Sigmoid colon (tissue), 3 donors: ENCODE measurements at regions not wholly inside any gene's neighbourhood (a gene's known extent, or its start where the extent isn't known, plus 50 kb on each side); places are given as distances from the start of the nearest gene placed in this dataset.

Experiments used
- CTCF ChIP-seq, 4 experiments: fragments of 450-650 bp in 3 of 4; fragments of 200-600 bp in 1 of 4; IDR thresholded peaks; one replicate each; pipeline ENCODE4 v1.5.1; 2016 to 2019; ENCODE audit warnings: antibody characterized with exemption in 4 of 4, mild to moderate bottlenecking in 3 of 4, moderate library complexity in 2 of 4
- POLR2A ChIP-seq, 2 donors: fragments of 450-650 bp; IDR thresholded peaks; one replicate each; pipeline ENCODE4 v1.6.1; 2016; ENCODE audit warnings: antibody characterized with exemption in 2 of 2, mild to moderate bottlenecking in 2 of 2, moderate library complexity in 2 of 2

GRCh38 chrX:116317409-116317808 is 119.0 kb upstream of the SLC6A14 start:
- no peak for TF ChIP-seq CTCF (IDR thresholded peaks at IDR 0.05)
- TF ChIP-seq POLR2A (IDR thresholded peaks at IDR 0.05) = no peak
